HCT116 (cell line): ENCODE measurements at regions not wholly inside any gene's neighbourhood (a gene's known extent, or its start where the extent isn't known, plus 50 kb on each side); places are given as distances from the start of the nearest gene placed in this dataset.
"Not testable (repeated sequence)": the region's sequence is repeated elsewhere in the genome, so short reads cannot be mapped to it uniquely, and the experiment has no call there.

ENCODE experiments used
- ATAC-seq: fragments of 200-7000 bp; cut with Tn5 transposase; 2 replicates; pipeline ENCODE4 v1.9.1; 2020; ENCODE audit warnings: mild to moderate bottlenecking, moderate library complexity
- BruUV-seq: library from RNA; stranded (reverse); fragments of 400-500 nt; replicated peaks from 2 replicates; lab custom pipeline; 2021; lab: Mats Ljungman, UMichigan
- CTCF ChIA-PET: fragments of 300-600 bp; sonication (Branson Sonifier 250); formaldehyde crosslinking; loops from one replicate; lab custom pipeline; 2021; ENCODE audit warnings: antibody characterized with exemption; lab: Charles Lee
- POLR2A ChIA-PET: fragments of 300-600, 350-600 bp; sonication (Branson Sonifier 250); formaldehyde crosslinking; loops from one replicate; lab custom pipeline; 2021; ENCODE audit warnings: antibody characterized with exemption; lab: Charles Lee
- RAD21 ChIA-PET, 2 experiments: fragments of 300-600 bp; sonication (Branson Sonifier 250); formaldehyde crosslinking; loops; one replicate each; lab custom pipeline; 2023; ENCODE audit warnings: low total read pairs in 2 of 2; ENCODE audit not compliant: uncharacterized antibody in 2 of 2, unreplicated experiment in 2 of 2, low non-redundant PET in 1 of 2; lab: Charles Lee
- DNase-seq: peaks from one replicate; pipeline ENCODE4 v3.0.0-alpha.2; 2010; ENCODE audit warnings: low read depth, low spot score
- H2AFZ ChIP-seq: fragments of 200-600 bp; shearing (Covaris generic), sonication (generic); 2 replicates; pipeline ENCODE4 v1.6.1; 2017; ENCODE audit warnings: low read depth, mixed run types, mixed read lengths, antibody characterized with exemption, low read length; ENCODE audit not compliant: poor library complexity, severe bottlenecking
- H3K27ac ChIP-seq: 2 replicates; pipeline ENCODE4 v1.5.1; 2012; ENCODE audit warnings: low read depth, low read length
- H3K27me3 ChIP-seq: fragments of 200-600 bp; sonication (generic); 2 replicates; pipeline ENCODE4 v1.6.1; 2016; ENCODE audit warnings: mixed run types, low read length, mixed read lengths; ENCODE audit not compliant: insufficient read depth
- H3K36me3 ChIP-seq, 2 experiments: fragments of 200-500 bp in 1 of 2; fragments of 200-600 bp in 1 of 2; sonication (Bioruptor generic) in 1 of 2; sonication (generic) in 1 of 2; 2 replicates each; pipeline versions ENCODE4 v1.5.1 to v1.6.1; 2014 to 2016; ENCODE audit warnings: low read length in 2 of 2, inconsistent platforms in 1 of 2, mixed read lengths in 1 of 2, mixed run types in 1 of 2; ENCODE audit not compliant: insufficient read depth in 2 of 2, control insufficient read depth in 1 of 2
- H3K4me1 ChIP-seq, 2 experiments: fragments of 200-600 bp in 1 of 2; sonication (generic) in 1 of 2; 2 replicates each; pipeline versions ENCODE4 v1.5.1 to v1.6.1; 2012 to 2017; ENCODE audit warnings: low read length in 2 of 2, inconsistent platforms in 1 of 2, mild to moderate bottlenecking in 1 of 2, mixed read lengths in 1 of 2, mixed run types in 1 of 2, moderate library complexity in 1 of 2; ENCODE audit not compliant: insufficient read depth in 2 of 2, control insufficient read depth in 1 of 2
- H3K4me2 ChIP-seq: fragments of 200-600 bp; sonication (generic); 2 replicates; pipeline ENCODE4 v1.6.1; 2017; ENCODE audit warnings: mixed run types, low read length, mixed read lengths
- H3K4me3 ChIP-seq, 2 experiments: fragments of 200-600 bp in 1 of 2; sonication (generic) in 1 of 2; replicated peaks in 1 of 2; 2 replicates each; pipeline ENCODE4 v1.5.1; 2011 to 2016; ENCODE audit warnings: low read length in 2 of 2, control low read depth in 1 of 2, low read depth in 1 of 2, mild to moderate bottlenecking in 1 of 2, mixed read lengths in 1 of 2, mixed run types in 1 of 2
- H3K79me2 ChIP-seq: fragments of 200-600 bp; sonication (generic); 2 replicates; pipeline ENCODE4 v1.6.1; 2017; ENCODE audit warnings: mild to moderate bottlenecking, mixed run types, low read length, moderate library complexity, mixed read lengths; ENCODE audit not compliant: insufficient read depth
- H3K9ac ChIP-seq: fragments of 200-600 bp; sonication (generic); 2 replicates; pipeline ENCODE4 v1.6.1; 2016; ENCODE audit warnings: low read length, mixed read lengths
- H3K9me2 ChIP-seq: fragments of 200-600 bp; sonication (generic), shearing (Covaris generic); 2 replicates; pipeline ENCODE4 v1.6.1; 2017; ENCODE audit warnings: mixed run types, mild to moderate bottlenecking, moderate library complexity; ENCODE audit not compliant: insufficient read depth
- H3K9me3 ChIP-seq, 2 experiments: fragments of 200-500 bp in 1 of 2; fragments of 200-600 bp in 1 of 2; sonication (Bioruptor generic) in 1 of 2; sonication (generic) in 1 of 2; 2 replicates each; pipeline ENCODE4 v1.6.1; 2014 to 2017; ENCODE audit warnings: low read length in 2 of 2, mixed read lengths in 2 of 2, inconsistent platforms in 1 of 2, low read depth in 1 of 2, mild to moderate bottlenecking in 1 of 2, mixed run types in 1 of 2, moderate library complexity in 1 of 2; ENCODE audit not compliant: control insufficient read depth in 1 of 2, insufficient read depth in 1 of 2
- H4K20me1 ChIP-seq: fragments of 200-600 bp; sonication (generic), shearing (Covaris generic); 2 replicates; pipeline ENCODE4 v1.6.1; 2017; ENCODE audit warnings: mixed run types, mild to moderate bottlenecking, moderate library complexity; ENCODE audit not compliant: insufficient read depth
- CBX3 ChIP-seq: IDR thresholded peaks from 2 replicates; pipeline ENCODE4 v1.6.1; 2012; ENCODE audit warnings: low read depth
- EGR1 ChIP-seq: IDR thresholded peaks from 2 replicates; pipeline ENCODE4 v1.6.1; 2012; ENCODE audit warnings: low read depth
- ELF1 ChIP-seq: IDR thresholded peaks from 2 replicates; pipeline ENCODE4 v1.6.1; 2012; ENCODE audit warnings: low read depth, borderline replicate concordance
- POLR2AphosphoS5 ChIP-seq: IDR thresholded peaks from 2 replicates; pipeline ENCODE4 v1.6.1; 2011; ENCODE audit warnings: mild to moderate bottlenecking, low read depth, low read length, moderate library complexity
- SIN3A ChIP-seq: IDR thresholded peaks from 2 replicates; pipeline ENCODE4 v1.6.1; 2012; ENCODE audit warnings: low read depth
- SP1 ChIP-seq: IDR thresholded peaks from 2 replicates; pipeline ENCODE4 v1.6.1; 2012; ENCODE audit warnings: low read depth
- TCF7L2 ChIP-seq: IDR thresholded peaks from 2 replicates; pipeline ENCODE4 v1.7.0; 2011; ENCODE audit warnings: borderline replicate concordance, inconsistent platforms; ENCODE audit not compliant: insufficient read depth, insufficient read length; ENCODE audit errors: extremely low read depth
- ZFX ChIP-seq: fragments of 450-650 bp; IDR thresholded peaks from 2 replicates; pipeline ENCODE4 v1.6.1; 2017
- intact Hi-C: fragments of 100-400 bp; cut with micrococcal nuclease; formaldehyde crosslinking; loops from 2 replicates; pipeline ENCODE4 v1.10.0; 2022
- TF ChIP-seq, protein P1 (sequence below): IDR thresholded peaks from 2 replicates; pipeline ENCODE4 v1.6.1; 2011; ENCODE audit warnings: mild to moderate bottlenecking, low read length, moderate library complexity; ENCODE audit not compliant: insufficient replicate concordance; ENCODE audit errors: extremely low read depth
- TF ChIP-seq, protein P2 (sequence below), 3 experiments: fragments of 200-600 bp in 1 of 3; sonication (generic) in 1 of 3; IDR thresholded peaks in 2 of 3; conservative IDR thresholded peaks in 1 of 3; 2 replicates each; pipeline ENCODE4 v1.5.1; 2012 to 2017; ENCODE audit warnings: low read depth in 2 of 3, low read length in 2 of 3, antibody characterized with exemption in 1 of 3, borderline replicate concordance in 1 of 3, control low read depth in 1 of 3, mild to moderate bottlenecking in 1 of 3, mixed read lengths in 1 of 3, mixed run types in 1 of 3, moderate library complexity in 1 of 3; ENCODE audit not compliant: insufficient read depth in 1 of 3
- TF ChIP-seq, protein P3 (sequence below): IDR thresholded peaks from 2 replicates; pipeline ENCODE4 v1.6.1; 2012
- TF ChIP-seq, protein P4 (sequence below): IDR thresholded peaks from 2 replicates; pipeline ENCODE4 v1.6.1; 2012

DNA sequence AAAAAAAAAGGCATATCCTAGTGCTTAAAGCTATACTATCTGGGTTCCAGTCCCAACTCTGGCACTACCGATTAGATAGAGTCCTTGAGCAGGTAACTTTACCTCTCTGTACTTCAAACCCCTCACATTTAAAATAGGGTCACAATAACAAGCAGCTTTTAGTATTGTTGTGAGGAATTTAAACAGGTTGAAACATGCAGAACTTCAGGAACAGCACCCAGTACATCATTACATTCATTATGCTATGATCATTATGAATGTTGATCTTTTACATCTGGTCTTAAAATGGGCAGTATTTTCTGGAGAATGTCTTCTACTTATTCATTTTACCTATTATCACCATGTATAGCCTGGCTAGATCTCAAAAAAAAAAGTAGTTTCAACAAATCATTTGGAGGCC lies 176.1 kb upstream of the CCDC54 start (continued):
- TF ChIP-seq, protein P1, sequence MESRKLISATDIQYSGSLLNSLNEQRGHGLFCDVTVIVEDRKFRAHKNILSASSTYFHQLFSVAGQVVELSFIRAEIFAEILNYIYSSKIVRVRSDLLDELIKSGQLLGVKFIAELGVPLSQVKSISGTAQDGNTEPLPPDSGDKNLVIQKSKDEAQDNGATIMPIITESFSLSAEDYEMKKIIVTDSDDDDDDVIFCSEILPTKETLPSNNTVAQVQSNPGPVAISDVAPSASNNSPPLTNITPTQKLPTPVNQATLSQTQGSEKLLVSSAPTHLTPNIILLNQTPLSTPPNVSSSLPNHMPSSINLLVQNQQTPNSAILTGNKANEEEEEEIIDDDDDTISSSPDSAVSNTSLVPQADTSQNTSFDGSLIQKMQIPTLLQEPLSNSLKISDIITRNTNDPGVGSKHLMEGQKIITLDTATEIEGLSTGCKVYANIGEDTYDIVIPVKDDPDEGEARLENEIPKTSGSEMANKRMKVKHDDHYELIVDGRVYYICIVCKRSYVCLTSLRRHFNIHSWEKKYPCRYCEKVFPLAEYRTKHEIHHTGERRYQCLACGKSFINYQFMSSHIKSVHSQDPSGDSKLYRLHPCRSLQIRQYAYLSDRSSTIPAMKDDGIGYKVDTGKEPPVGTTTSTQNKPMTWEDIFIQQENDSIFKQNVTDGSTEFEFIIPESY: no peak

DNA sequence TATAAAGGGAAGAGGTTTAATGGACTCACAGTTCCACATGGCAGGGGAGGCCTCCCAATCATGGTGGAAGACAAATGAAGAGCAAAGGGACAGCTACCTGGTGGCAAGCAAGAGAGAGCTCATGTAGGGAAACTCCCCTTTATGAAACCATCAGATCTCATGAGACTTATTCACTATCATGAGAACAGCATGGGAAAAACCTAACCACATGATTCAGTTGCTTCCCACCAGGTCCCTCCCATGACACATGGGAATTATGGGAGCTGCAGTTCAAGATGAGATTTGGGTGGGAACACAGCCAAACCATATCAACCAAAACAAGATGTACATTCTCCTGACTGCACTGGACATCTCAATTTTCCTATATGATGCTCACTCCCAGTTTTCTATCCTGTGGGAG lies 174.4 kb upstream of the CCDC54 start:
- RAD21 ChIA-PET, intact Hi-C loops, BruUV-seq, H3K27me3 ChIP-seq, POLR2A ChIA-PET, H4K20me1 ChIP-seq, DNase-seq, H3K27ac ChIP-seq, H3K9me2 ChIP-seq, H2AFZ ChIP-seq, H3K4me3 ChIP-seq, H3K79me2 ChIP-seq, H3K4me2 ChIP-seq, H3K9me3 ChIP-seq, CTCF ChIA-PET, H3K36me3 ChIP-seq, ATAC-seq, H3K4me1 ChIP-seq, H3K9ac ChIP-seq: not testable (repeated sequence)

DNA sequence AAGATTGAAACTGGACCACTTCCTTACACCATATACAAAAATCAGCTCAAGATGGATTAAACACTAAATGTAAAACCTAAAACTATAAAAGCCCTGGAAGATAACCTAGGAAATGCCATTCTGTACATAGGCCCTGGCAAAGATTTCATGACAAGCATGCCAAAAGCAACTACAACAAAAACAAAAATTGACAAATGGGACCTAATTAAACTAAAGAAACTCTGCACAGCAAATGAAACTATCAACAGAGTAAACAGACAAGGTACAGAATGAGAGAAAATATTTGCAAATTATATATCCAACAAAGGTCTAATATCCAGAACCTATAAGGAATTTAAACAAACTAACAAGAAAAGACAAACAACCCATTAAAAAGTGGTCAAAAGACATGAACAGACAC lies 173.1 kb upstream of the CCDC54 start:
- no peak overlapping the region for H2AFZ ChIP-seq
- H3K27ac ChIP-seq: no peak overlapping the region
- no peaks in the 10 kb centered on the region for H3K79me2 ChIP-seq
- ChIA-PET POLR2A (no interaction called here), CTCF (no interaction called here), RAD21 (no interaction called here)
- H3K9ac ChIP-seq: no peak overlapping the region
- peaks cover 12 to 17% of the 10 kb centered on the region in 2 experiments; a peak in 3 of 4 replicates for H3K4me1 ChIP-seq
- no peaks in the 10 kb centered on the region for H3K9me3 ChIP-seq
- no peak for TF ChIP-seq POLR2AphosphoS5
- TF ChIP-seq, protein P2, sequence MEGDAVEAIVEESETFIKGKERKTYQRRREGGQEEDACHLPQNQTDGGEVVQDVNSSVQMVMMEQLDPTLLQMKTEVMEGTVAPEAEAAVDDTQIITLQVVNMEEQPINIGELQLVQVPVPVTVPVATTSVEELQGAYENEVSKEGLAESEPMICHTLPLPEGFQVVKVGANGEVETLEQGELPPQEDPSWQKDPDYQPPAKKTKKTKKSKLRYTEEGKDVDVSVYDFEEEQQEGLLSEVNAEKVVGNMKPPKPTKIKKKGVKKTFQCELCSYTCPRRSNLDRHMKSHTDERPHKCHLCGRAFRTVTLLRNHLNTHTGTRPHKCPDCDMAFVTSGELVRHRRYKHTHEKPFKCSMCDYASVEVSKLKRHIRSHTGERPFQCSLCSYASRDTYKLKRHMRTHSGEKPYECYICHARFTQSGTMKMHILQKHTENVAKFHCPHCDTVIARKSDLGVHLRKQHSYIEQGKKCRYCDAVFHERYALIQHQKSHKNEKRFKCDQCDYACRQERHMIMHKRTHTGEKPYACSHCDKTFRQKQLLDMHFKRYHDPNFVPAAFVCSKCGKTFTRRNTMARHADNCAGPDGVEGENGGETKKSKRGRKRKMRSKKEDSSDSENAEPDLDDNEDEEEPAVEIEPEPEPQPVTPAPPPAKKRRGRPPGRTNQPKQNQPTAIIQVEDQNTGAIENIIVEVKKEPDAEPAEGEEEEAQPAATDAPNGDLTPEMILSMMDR (IDR thresholded peaks at IDR 0.05 in 2 of 3, conservative IDR thresholded peaks at IDR 0.05 in 1 of 3; ENCODE audit: borderline replicate concordance in 1 of 3, insufficient read depth in 1 of 3, low read depth in 2 of 3, low read length in 2 of 3): no peak
- no peak for TF ChIP-seq ELF1
- no peak for TF ChIP-seq SP1
- TF ChIP-seq, protein P3, sequence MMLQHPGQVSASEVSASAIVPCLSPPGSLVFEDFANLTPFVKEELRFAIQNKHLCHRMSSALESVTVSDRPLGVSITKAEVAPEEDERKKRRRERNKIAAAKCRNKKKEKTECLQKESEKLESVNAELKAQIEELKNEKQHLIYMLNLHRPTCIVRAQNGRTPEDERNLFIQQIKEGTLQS: no peak
- TF ChIP-seq, protein P4, sequence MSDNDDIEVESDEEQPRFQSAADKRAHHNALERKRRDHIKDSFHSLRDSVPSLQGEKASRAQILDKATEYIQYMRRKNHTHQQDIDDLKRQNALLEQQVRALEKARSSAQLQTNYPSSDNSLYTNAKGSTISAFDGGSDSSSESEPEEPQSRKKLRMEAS: no peak
- no peak for TF ChIP-seq CBX3
- TF ChIP-seq TCF7L2: no peak
- TF ChIP-seq SIN3A: no peak
- no peak for TF ChIP-seq ZFX
- no peak for TF ChIP-seq EGR1
- TF ChIP-seq, protein P1: no peak
- no peak overlapping the region for H3K4me2 ChIP-seq
- no peaks in the 10 kb centered on the region for H3K36me3 ChIP-seq
- H4K20me1 ChIP-seq: no peaks in the 10 kb centered on the region
- H3K9me2 ChIP-seq: no peaks in the 10 kb centered on the region
- intact Hi-C loops: no loop called here
- BruUV-seq: no TSS peak
- DNase-seq: no peak
- no peaks in the 10 kb centered on the region for H3K27me3 ChIP-seq
- H3K4me3 ChIP-seq: no peak overlapping the region
- ATAC-seq: no peak
